MM.1S (cell line): ENCODE measurements at regions not wholly inside any gene's neighbourhood (a gene's known extent, or its start where the extent isn't known, plus 50 kb on each side); places are given as distances from the start of the nearest gene placed in this dataset.

Experiments
- DNase-seq: peaks from one replicate; pipeline ENCODE4 v3.0.0-alpha.2; 2015
- H2AFZ ChIP-seq: fragments of 300-600 bp; sonication (generic); 2 replicates; pipeline ENCODE4 v1.6.0; 2016; ENCODE audit warnings: antibody characterized with exemption, low read length
- H3F3A ChIP-seq: fragments of 300-600 bp; sonication (generic); 2 replicates; pipeline ENCODE4 v1.6.1; 2016; ENCODE audit warnings: mild to moderate bottlenecking, antibody characterized with exemption, low read length, moderate library complexity, mixed read lengths; ENCODE audit not compliant: insufficient read depth
- H3K27ac ChIP-seq: fragments of 300-600 bp; sonication (generic); 2 replicates; pipeline ENCODE4 v1.5.1; 2016; ENCODE audit warnings: mild to moderate bottlenecking, low read length
- H3K27me3 ChIP-seq: fragments of 300-600 bp; sonication (generic); replicated peaks from 2 replicates; pipeline ENCODE4 v1.6.0; 2016; ENCODE audit warnings: low read length; ENCODE audit not compliant: insufficient read depth
- H3K36me3 ChIP-seq: fragments of 300-600 bp; sonication (generic); replicated peaks from 2 replicates; pipeline ENCODE4 v1.6.1; 2016; ENCODE audit warnings: mild to moderate bottlenecking, low read length, mixed read lengths; ENCODE audit not compliant: insufficient read depth
- H3K4me1 ChIP-seq: fragments of 300-600 bp; sonication (generic); 2 replicates; pipeline ENCODE4 v1.6.1; 2016; ENCODE audit warnings: low read length, mixed read lengths
- H3K4me2 ChIP-seq: fragments of 300-600 bp; sonication (generic); 2 replicates; pipeline ENCODE4 v1.6.0; 2016; ENCODE audit warnings: low read depth, low read length
- H3K4me3 ChIP-seq: fragments of 300-600 bp; sonication (generic); 2 replicates; pipeline ENCODE4 v1.5.1; 2016; ENCODE audit warnings: low read length, mixed read lengths
- H3K79me2 ChIP-seq: fragments of 300-600 bp; sonication (generic); 2 replicates; pipeline ENCODE4 v1.6.1; 2016; ENCODE audit warnings: mixed run types, low read length, mixed read lengths
- H3K9ac ChIP-seq: fragments of 300-600 bp; sonication (generic); 2 replicates; pipeline ENCODE4 v1.6.1; 2016; ENCODE audit warnings: low read length, mixed read lengths
- H3K9me2 ChIP-seq: fragments of 300-600 bp; sonication (generic); replicated peaks from 2 replicates; pipeline ENCODE4 v1.6.1; 2016; ENCODE audit warnings: mild to moderate bottlenecking, low read length, mixed read lengths; ENCODE audit not compliant: insufficient read depth
- H3K9me3 ChIP-seq: fragments of 300-600 bp; sonication (generic); replicated peaks from 2 replicates; pipeline ENCODE4 v1.6.1; 2016; ENCODE audit warnings: mild to moderate bottlenecking, low read length, mixed read lengths; ENCODE audit not compliant: insufficient read depth
- H4K20me1 ChIP-seq: fragments of 300-600 bp; sonication (generic); 2 replicates; pipeline ENCODE4 v1.6.1; 2016; ENCODE audit warnings: mild to moderate bottlenecking, low read length, moderate library complexity, mixed read lengths; ENCODE audit not compliant: insufficient read depth
- EZH2 ChIP-seq: fragments of 300-600 bp; sonication (generic); optimal IDR thresholded peaks from 2 replicates; pipeline ENCODE3; 2017; ENCODE audit warnings: low read depth, mild to moderate bottlenecking, antibody characterized with exemption, low read length, mixed read lengths
- EZH2phosphoT487 ChIP-seq: fragments of 300-600 bp; sonication (generic); IDR thresholded peaks from 2 replicates; pipeline ENCODE4 v1.6.1; 2018; ENCODE audit warnings: antibody characterized with exemption, low read length
- TF ChIP-seq, protein P1 (sequence below): fragments of 300-600 bp; sonication (generic); IDR thresholded peaks from 2 replicates; pipeline ENCODE4 v1.5.1; 2016; ENCODE audit warnings: antibody characterized with exemption, low read length, mixed read lengths

DNA sequence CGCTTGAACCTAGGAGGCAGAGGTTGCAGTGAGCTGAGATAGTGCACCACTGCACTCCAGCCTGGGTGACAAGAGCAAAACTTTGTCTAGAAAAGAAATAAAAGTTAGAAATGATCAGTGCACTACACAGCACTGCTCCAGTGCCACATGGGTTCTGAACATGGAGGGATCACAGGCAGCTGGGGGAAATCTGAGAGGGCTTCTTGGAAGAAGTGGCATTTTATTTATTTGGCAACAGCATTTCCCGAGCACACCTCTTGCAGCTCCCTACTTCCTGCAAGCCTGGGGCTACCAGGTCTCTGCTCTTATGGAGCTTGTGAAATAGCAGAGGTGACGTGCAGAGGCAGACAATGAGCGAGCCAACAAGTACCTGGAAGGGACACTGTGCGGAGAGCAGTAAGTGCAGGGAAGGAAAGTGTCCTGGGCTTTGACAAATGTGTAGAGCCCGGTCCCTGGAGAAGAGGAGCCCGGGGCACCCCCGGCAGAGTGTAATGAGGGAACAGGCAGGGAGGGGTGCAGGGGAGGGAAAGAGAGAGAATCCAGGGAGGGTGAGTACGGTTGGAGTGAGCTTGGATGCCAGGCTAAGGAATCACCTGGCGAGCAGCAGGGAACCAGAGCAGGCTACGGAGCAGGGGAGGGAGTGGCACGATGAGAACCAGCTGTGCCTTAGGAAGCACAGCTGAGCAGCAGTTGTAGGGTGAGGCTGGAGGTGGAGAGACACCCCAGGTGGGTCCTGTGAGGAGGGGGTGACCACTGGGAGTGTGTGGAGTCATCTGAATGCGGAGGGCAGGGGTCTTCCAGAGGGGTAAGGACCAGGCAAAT lies 104.6 kb upstream of the CTBP2 start:
- no peaks in the 10 kb centered on the region for H3K79me2 ChIP-seq
- H3K9me3 ChIP-seq = no peaks in the 10 kb centered on the region
- H3K9me2 ChIP-seq = no peaks in the 10 kb centered on the region
- TF ChIP-seq, protein P1, sequence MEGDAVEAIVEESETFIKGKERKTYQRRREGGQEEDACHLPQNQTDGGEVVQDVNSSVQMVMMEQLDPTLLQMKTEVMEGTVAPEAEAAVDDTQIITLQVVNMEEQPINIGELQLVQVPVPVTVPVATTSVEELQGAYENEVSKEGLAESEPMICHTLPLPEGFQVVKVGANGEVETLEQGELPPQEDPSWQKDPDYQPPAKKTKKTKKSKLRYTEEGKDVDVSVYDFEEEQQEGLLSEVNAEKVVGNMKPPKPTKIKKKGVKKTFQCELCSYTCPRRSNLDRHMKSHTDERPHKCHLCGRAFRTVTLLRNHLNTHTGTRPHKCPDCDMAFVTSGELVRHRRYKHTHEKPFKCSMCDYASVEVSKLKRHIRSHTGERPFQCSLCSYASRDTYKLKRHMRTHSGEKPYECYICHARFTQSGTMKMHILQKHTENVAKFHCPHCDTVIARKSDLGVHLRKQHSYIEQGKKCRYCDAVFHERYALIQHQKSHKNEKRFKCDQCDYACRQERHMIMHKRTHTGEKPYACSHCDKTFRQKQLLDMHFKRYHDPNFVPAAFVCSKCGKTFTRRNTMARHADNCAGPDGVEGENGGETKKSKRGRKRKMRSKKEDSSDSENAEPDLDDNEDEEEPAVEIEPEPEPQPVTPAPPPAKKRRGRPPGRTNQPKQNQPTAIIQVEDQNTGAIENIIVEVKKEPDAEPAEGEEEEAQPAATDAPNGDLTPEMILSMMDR = no peak
- TF ChIP-seq EZH2 (no peak), EZH2phosphoT487 (no peak)
- no peak overlapping the region for H2AFZ ChIP-seq
- no peak overlapping the region for H3K4me2 ChIP-seq
- H3K36me3 ChIP-seq = no peaks in the 10 kb centered on the region
- no peak overlapping the region for H3K9ac ChIP-seq
- H3K27me3 ChIP-seq = peaks cover 10% of the 10 kb centered on the region
- H3K4me3 ChIP-seq = no peak overlapping the region
- no peak for DNase-seq
- H3F3A ChIP-seq = no peaks in the 10 kb centered on the region
- H3K27ac ChIP-seq = no peak overlapping the region
- no peaks in the 10 kb centered on the region for H4K20me1 ChIP-seq
- H3K4me1 ChIP-seq = no peaks in the 10 kb centered on the region

DNA sequence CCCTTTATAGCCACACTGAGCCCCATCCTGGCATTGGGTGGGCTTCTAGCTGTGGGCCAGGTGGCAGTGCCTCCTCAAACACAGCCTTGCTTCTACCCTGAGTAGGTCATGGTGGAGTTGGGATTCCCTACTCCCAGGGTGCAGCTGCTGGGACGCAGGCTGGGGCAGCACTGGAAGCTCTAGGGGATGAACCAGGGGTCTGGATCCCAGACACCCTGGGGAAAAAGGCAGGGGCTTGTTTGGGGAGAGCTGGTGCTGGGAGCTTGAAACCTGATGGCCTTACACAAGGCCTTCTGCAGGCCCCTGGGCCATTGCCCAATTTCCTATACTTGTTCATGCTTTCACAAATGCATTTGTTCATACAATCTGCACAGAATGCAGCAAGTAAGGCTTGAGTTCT lies 103.7 kb upstream of the CTBP2 start:
- H3K4me3 ChIP-seq = no peak overlapping the region
- no peak for DNase-seq
- H3K79me2 ChIP-seq = no peaks in the 10 kb centered on the region
- H3F3A ChIP-seq = no peaks in the 10 kb centered on the region
- H2AFZ ChIP-seq = no peak overlapping the region
- no peak overlapping the region for H3K9ac ChIP-seq
- H4K20me1 ChIP-seq = no peaks in the 10 kb centered on the region
- TF ChIP-seq EZH2 = no peak
- H3K4me1 ChIP-seq = no peaks in the 10 kb centered on the region
- H3K36me3 ChIP-seq = no peaks in the 10 kb centered on the region
- no peak overlapping the region for H3K4me2 ChIP-seq
- no peaks in the 10 kb centered on the region for H3K9me3 ChIP-seq
- H3K9me2 ChIP-seq = no peaks in the 10 kb centered on the region
- H3K27me3 ChIP-seq = peaks cover 10% of the 10 kb centered on the region
- H3K27ac ChIP-seq = no peak overlapping the region

DNA sequence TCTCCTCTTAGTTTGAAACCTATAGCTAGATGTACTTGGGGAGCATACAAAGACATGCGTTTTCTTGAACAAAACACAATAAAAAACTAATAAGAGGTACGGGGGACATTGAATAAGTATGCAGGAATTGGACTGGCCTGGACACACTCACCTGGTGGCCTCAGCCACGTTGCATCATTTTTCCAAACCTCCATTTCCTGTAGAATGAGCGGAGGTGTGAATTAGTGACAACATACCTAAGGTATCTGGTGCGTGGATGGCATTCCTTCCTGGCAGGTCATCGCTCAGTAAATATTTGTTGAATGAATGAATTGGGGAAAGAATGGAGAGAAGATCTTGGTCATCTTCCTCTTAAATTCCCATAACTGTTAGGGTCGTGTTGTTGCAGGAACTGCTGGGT lies 103.2 kb upstream of the CTBP2 start:
- Histone ChIP-seq H3K27me3 (peaks cover 10% of the 10 kb centered on the region), H3K9me3 (no peaks in the 10 kb centered on the region), H3K4me1 (no peaks in the 10 kb centered on the region), H3F3A (no peaks in the 10 kb centered on the region), H3K4me3 (no peak overlapping the region), H3K79me2 (no peaks in the 10 kb centered on the region), H2AFZ (no peak overlapping the region), H3K27ac (no peak overlapping the region), H3K9ac (no peak overlapping the region), H3K9me2 (no peaks in the 10 kb centered on the region), H3K36me3 (no peaks in the 10 kb centered on the region), H4K20me1 (no peaks in the 10 kb centered on the region), H3K4me2 (no peak overlapping the region)
- DNase-seq = no peak
- TF ChIP-seq EZH2phosphoT487 = no peak
- TF ChIP-seq EZH2 = no peak

DNA sequence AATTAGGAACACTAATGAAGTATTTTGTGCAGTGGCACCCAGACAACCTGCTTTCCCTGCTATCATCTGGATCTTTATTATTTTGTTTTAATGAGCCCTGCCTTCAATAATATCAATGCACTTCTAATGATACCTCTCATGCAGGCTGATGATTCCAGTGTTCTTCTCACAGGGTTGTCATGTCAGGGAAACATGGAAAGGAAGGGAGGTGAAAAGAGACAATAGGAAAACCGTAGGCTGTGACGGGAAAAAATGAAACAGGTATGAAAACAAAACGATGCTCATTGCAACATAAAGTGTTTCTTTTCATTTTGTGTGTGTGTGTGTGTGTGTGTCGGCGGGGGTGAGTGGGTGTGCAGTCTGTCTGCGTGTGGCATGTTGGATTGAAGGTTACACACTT lies 102.6 kb upstream of the CTBP2 start:
- no peaks in the 10 kb centered on the region for H4K20me1 ChIP-seq
- H3K9ac ChIP-seq = no peak overlapping the region
- H3K9me2 ChIP-seq = no peaks in the 10 kb centered on the region
- no peak overlapping the region for H3K27ac ChIP-seq
- H3K4me3 ChIP-seq = no peak overlapping the region
- H3K36me3 ChIP-seq = no peaks in the 10 kb centered on the region
- no peaks in the 10 kb centered on the region for H3K9me3 ChIP-seq
- peaks cover 7% of the 10 kb centered on the region for H3K27me3 ChIP-seq
- no peaks in the 10 kb centered on the region for H3F3A ChIP-seq
- no peak overlapping the region for H3K4me2 ChIP-seq
- H3K4me1 ChIP-seq = no peaks in the 10 kb centered on the region
- H2AFZ ChIP-seq = no peak overlapping the region
- DNase-seq = no peak
- TF ChIP-seq, protein P1 = no peak
- no peak for TF ChIP-seq EZH2
- no peak for TF ChIP-seq EZH2phosphoT487
- H3K79me2 ChIP-seq = no peaks in the 10 kb centered on the region
